IMR-90 (cell line): ENCODE measurements at regions not wholly inside any gene's neighbourhood (a gene's known extent, or its start where the extent isn't known, plus 50 kb on each side); places are given as distances from the start of the nearest gene placed in this dataset.
A peak's percentile ranks its signal among the peaks of the same experiment; 100 is the strongest.

ENCODE experiments used
- ATAC-seq: fragments of 200-7000 bp; cut with Tn5 transposase; 2 replicates; pipeline ENCODE4 v1.9.1; 2020; ENCODE audit warnings: low read depth, mild to moderate bottlenecking, moderate library complexity
- BruUV-seq: library from RNA; stranded (reverse); fragments of 400-500 nt; replicated peaks from 2 replicates; lab custom pipeline; 2021; lab: Mats Ljungman, UMichigan
- CTCF ChIA-PET: fragments of 300-600 bp; formaldehyde crosslinking; extraction: SDS; loops from one replicate; lab custom pipeline; 2021; ENCODE audit warnings: antibody characterized with exemption; lab: Yijun Ruan, JAX
- POLR2A ChIA-PET: fragments of 300-600 bp; sonication (Branson Sonifier 250); formaldehyde crosslinking; loops from one replicate; lab custom pipeline; 2022; ENCODE audit warnings: antibody characterized with exemption; ENCODE audit not compliant: unreplicated experiment; lab: Charles Lee
- DNase-seq: peaks from one replicate; pipeline ENCODE4 v3.0.0; 2013
- H2AFZ ChIP-seq: replicated peaks from 2 replicates; pipeline ENCODE3; 2013; ENCODE audit warnings: low read length, mild to moderate bottlenecking; ENCODE audit not compliant: poor library complexity
- H2AK5ac ChIP-seq: 2 replicates; pipeline ENCODE4 v1.6.1; 2013; ENCODE audit warnings: low read depth, low read length, inconsistent platforms
- H2AK9ac ChIP-seq: replicated peaks from 2 replicates; pipeline ENCODE3; 2013; ENCODE audit warnings: mild to moderate bottlenecking, low read depth, low read length, moderate library complexity; ENCODE audit not compliant: poor library complexity
- H2BK120ac ChIP-seq: 2 replicates; pipeline ENCODE4 v1.6.1; 2013; ENCODE audit warnings: low read depth, low read length, inconsistent platforms
- H2BK15ac ChIP-seq: 3 replicates; pipeline ENCODE4 v1.6.1; 2013; ENCODE audit warnings: low read depth, low read length, inconsistent platforms
- H2BK20ac ChIP-seq: 2 replicates; pipeline ENCODE4 v1.6.1; 2013; ENCODE audit warnings: low read depth, mild to moderate bottlenecking, inconsistent platforms, low read length, moderate library complexity
- H2BK5ac ChIP-seq: 2 replicates; pipeline ENCODE4 v1.6.1; 2013; ENCODE audit warnings: mild to moderate bottlenecking, low read depth, low read length, inconsistent platforms; ENCODE audit not compliant: poor library complexity, severe bottlenecking
- H3K14ac ChIP-seq: replicated peaks from 2 replicates; pipeline ENCODE4 v1.6.1; 2013; ENCODE audit warnings: low read depth, low read length, inconsistent platforms
- H3K18ac ChIP-seq: 2 replicates; pipeline ENCODE4 v1.6.1; 2013; ENCODE audit warnings: low read depth, low read length, control low read depth
- H3K23ac ChIP-seq: 2 replicates; pipeline ENCODE4 v1.6.1; 2013; ENCODE audit warnings: low read depth, low read length, inconsistent platforms
- H3K27ac ChIP-seq: 2 replicates; pipeline ENCODE4 v1.5.1; 2013; ENCODE audit warnings: mild to moderate bottlenecking, control low read depth, low read length; ENCODE audit not compliant: insufficient read depth
- H3K27me3 ChIP-seq: 2 replicates; pipeline ENCODE4 v1.6.1; 2013; ENCODE audit warnings: low read length; ENCODE audit not compliant: control insufficient read depth, insufficient read depth
- H3K36me3 ChIP-seq: 2 replicates; pipeline ENCODE4 v1.6.1; 2013; ENCODE audit warnings: low read length, mixed read lengths; ENCODE audit not compliant: control insufficient read depth, insufficient read depth
- H3K4ac ChIP-seq: 2 replicates; pipeline ENCODE4 v1.6.1; 2013; ENCODE audit warnings: low read depth, low read length, inconsistent platforms
- H3K4me1 ChIP-seq: 2 replicates; pipeline ENCODE4 v1.6.1; 2013; ENCODE audit warnings: low read length, mixed read lengths; ENCODE audit not compliant: control insufficient read depth, insufficient read depth
- H3K4me2 ChIP-seq: 2 replicates; pipeline ENCODE4 v1.6.1; 2013; ENCODE audit warnings: low read depth, mild to moderate bottlenecking, control low read depth, low read length, moderate library complexity
- H3K4me3 ChIP-seq: 2 replicates; pipeline ENCODE4 v1.5.1; 2013; ENCODE audit warnings: low read depth, mild to moderate bottlenecking, control low read depth, low read length, moderate library complexity; ENCODE audit not compliant: insufficient read depth
- H3K56ac ChIP-seq: 2 replicates; pipeline ENCODE4 v1.6.1; 2013; ENCODE audit warnings: low read length, inconsistent platforms; ENCODE audit not compliant: insufficient read depth; ENCODE audit errors: extremely low read depth
- H3K79me1 ChIP-seq, 2 experiments: 2 replicates each; pipeline ENCODE4 v1.6.1; 2013; ENCODE audit warnings: low read length in 2 of 2, inconsistent platforms in 1 of 2, low read depth in 1 of 2
- H3K9ac ChIP-seq: 2 replicates; pipeline ENCODE4 v1.6.1; 2013; ENCODE audit warnings: low read depth, low read length, control low read depth
- H3K9me1 ChIP-seq: 2 replicates; pipeline ENCODE4 v1.6.1; 2013; ENCODE audit warnings: low read length, inconsistent platforms; ENCODE audit not compliant: insufficient read depth
- H3K9me3 ChIP-seq: 2 replicates; pipeline ENCODE4 v1.6.1; 2013; ENCODE audit warnings: low read length; ENCODE audit not compliant: control insufficient read depth, insufficient read depth
- H4K20me1 ChIP-seq: 2 replicates; pipeline ENCODE4 v1.6.1; 2013; ENCODE audit warnings: low read length, inconsistent platforms; ENCODE audit not compliant: insufficient read depth
- H4K5ac ChIP-seq: 2 replicates; pipeline ENCODE4 v1.6.1; 2013; ENCODE audit warnings: mild to moderate bottlenecking, low read depth, low read length, control low read depth
- H4K8ac ChIP-seq, 2 experiments: 2 replicates each; pipeline ENCODE4 v1.6.1; 2013; ENCODE audit warnings: low read depth in 2 of 2, low read length in 2 of 2, control low read depth in 1 of 2, inconsistent platforms in 1 of 2
- H4K91ac ChIP-seq: 2 replicates; pipeline ENCODE4 v1.6.1; 2013; ENCODE audit warnings: low read depth, low read length, inconsistent platforms; ENCODE audit not compliant: insufficient read depth
- CEBPB ChIP-seq: IDR thresholded peaks from 2 replicates; pipeline ENCODE4 v1.6.1; 2012; ENCODE audit warnings: low read depth, low read length, improper control_type of control experiment
- ELK1 ChIP-seq: fragments of 150-350 bp; IDR thresholded peaks from 2 replicates; pipeline ENCODE4 v1.6.1; 2016; ENCODE audit warnings: low read depth, mild to moderate bottlenecking, low read length, moderate library complexity, borderline replicate concordance
- FOS ChIP-seq: fragments of 150-350 bp; IDR thresholded peaks from 2 replicates; pipeline ENCODE4 v1.6.1; 2016; ENCODE audit warnings: low read depth, low read length
- WGBS, 2 experiments: methylation state at CpG; one replicate each; pipeline versions ENCODE4 v1.1.5 to v1.1.7; 2013; ENCODE audit warnings: missing lambda C conversion rate in 2 of 2; ENCODE audit not compliant: insufficient read length in 1 of 2; ENCODE audit errors: extremely low coverage in 2 of 2; 5-methylcytosine and 5-hydroxymethylcytosine counted together
- dilution Hi-C: fragments of 300-500 bp; cut with HindIII; formaldehyde crosslinking; loops from one replicate; pipeline ENCODE4 v1.14.3; 2018; ENCODE audit warnings: low sequenced_read_pairs; ENCODE audit not compliant: unreplicated experiment
- in situ Hi-C: fragments of 300-500 bp; cut with MboI; formaldehyde crosslinking; loops from 3 replicates; pipeline ENCODE4 v1.14.3; 2019; ENCODE audit warnings: low sequenced_read_pairs, inconsistent platforms, mixed read lengths
- intact Hi-C: fragments of 100-400 bp; cut with micrococcal nuclease; formaldehyde crosslinking; loops from 2 replicates; pipeline ENCODE4 v1.10.0; 2022

- peaks cover 6% of the 10 kb centered on the region for H3K9me1 ChIP-seq
- H3K9me3 ChIP-seq, result no peaks in the 10 kb centered on the region; the same call in 1 of the 2 replicates
- DNase-seq (no peak), ATAC-seq (no peak)
- no peak overlapping the region for H3K4me2 ChIP-seq
- H3K4me1 ChIP-seq, result peaks cover 5% of the 10 kb centered on the region
- no peaks in the 10 kb centered on the region for H3K27me3 ChIP-seq
- H3K27ac ChIP-seq, result no peak overlapping the region
- H2BK15ac ChIP-seq, result no peak overlapping the region
- dilution Hi-C loops (no loop called here), in situ Hi-C loops (no loop called here), intact Hi-C loops (no loop called here)
- no peak overlapping the region for H2BK120ac ChIP-seq
- ChIA-PET CTCF (interaction anchor here (0.6 to 0.7 kb wide), 2 partner anchors 39 to 198 kb away, joined by 3 to 4 read pairs; no protein-coding TSS in a partner anchor), POLR2A (interaction anchor here (0.6 kb wide), 1 partner anchor 69 kb away, joined by 8 read pairs; no protein-coding TSS in a partner anchor)
- no peak overlapping the region for H3K56ac ChIP-seq
- H2BK5ac ChIP-seq, result no peak overlapping the region
- H3K14ac ChIP-seq, result no peak overlapping the region
- no peaks in the 10 kb centered on the region for H3K79me1 ChIP-seq
- no peak overlapping the region for H3K4me3 ChIP-seq
- no peak for TF ChIP-seq CEBPB
- no peak for TF ChIP-seq ELK1
- TF ChIP-seq FOS, result no peak
- 33% methylated on average over 5 of the region's 12 CpGs; no CpG with 5 or more reads in 1 of the 2 experiments for WGBS, 2 experiments
- no peak overlapping the region for H4K91ac ChIP-seq
- H3K36me3 ChIP-seq, result no peaks in the 10 kb centered on the region
- no peak overlapping the region; the same call in 1 of the 2 replicates for H2AK5ac ChIP-seq
- H4K20me1 ChIP-seq, result no peaks in the 10 kb centered on the region
- no peak overlapping the region for H3K18ac ChIP-seq
- 0 out of 2 replicates have a peak overlapping the region, but pooled peaks have one; percentile 7 for H3K4ac ChIP-seq
- H4K8ac ChIP-seq, result no peak overlapping the region
- no peak overlapping the region for H2AK9ac ChIP-seq
- no peak overlapping the region for H2AFZ ChIP-seq
- H2BK20ac ChIP-seq, result no peak overlapping the region
- no peak overlapping the region for H4K5ac ChIP-seq
- H3K9ac ChIP-seq, result no peak overlapping the region
- no TSS peak for BruUV-seq
- no peak overlapping the region for H3K23ac ChIP-seq
Observed at GRCh38 chr12:114864837-114865551, 181.0 kb upstream of the TBX3 start.
